Sigmoid colon (tissue), 4 donors: ENCODE measurements at regions not wholly inside any gene's neighbourhood (a gene's known extent, or its start where the extent isn't known, plus 50 kb on each side); places are given as distances from the start of the nearest gene placed in this dataset.

Source experiments
- CTCF ChIP-seq, 4 experiments: fragments of 450-650 bp in 3 of 4; fragments of 200-600 bp in 1 of 4; IDR thresholded peaks; one replicate each; pipeline ENCODE4 v1.5.1; 2016 to 2019; ENCODE audit warnings: antibody characterized with exemption in 4 of 4, mild to moderate bottlenecking in 3 of 4, moderate library complexity in 2 of 4
- EP300 ChIP-seq, 4 donors: sonication (generic); formaldehyde crosslinking; IDR thresholded peaks; one replicate each; pipeline ENCODE4 v1.6.1; 2017; ENCODE audit warnings: antibody characterized with exemption in 4 of 4
- POLR2A ChIP-seq, 2 donors: fragments of 450-650 bp; IDR thresholded peaks; one replicate each; pipeline ENCODE4 v1.6.1; 2016; ENCODE audit warnings: antibody characterized with exemption in 2 of 2, mild to moderate bottlenecking in 2 of 2, moderate library complexity in 2 of 2

- TF ChIP-seq CTCF (IDR thresholded peaks at IDR 0.05), result no peak
- no peak for TF ChIP-seq POLR2A (IDR thresholded peaks at IDR 0.05)
- TF ChIP-seq EP300 (IDR thresholded peaks at IDR 0.05), result no peak
Observed at GRCh38 chr14:57087841-57088240, 180.9 kb downstream of the EXOC5 start.
